GM23338 (cell line): ENCODE measurements at regions not wholly inside any gene's neighbourhood (a gene's known extent, or its start where the extent isn't known, plus 50 kb on each side); places are given as distances from the start of the nearest gene placed in this dataset.
"Not testable (repeated sequence)": the region's sequence is repeated elsewhere in the genome, so short reads cannot be mapped to it uniquely, and the experiment has no call there.

ENCODE experiments used
- CREB1 ChIP-seq: fragments of 250-450 bp; sonication (Bioruptor Pico); IDR thresholded peaks from 2 replicates; pipeline ENCODE4 v1.5.0; 2020; ENCODE audit warnings: low read depth, mild to moderate bottlenecking, moderate library complexity
- CTCF ChIP-seq, 2 experiments: fragments of 200-600 bp in 1 of 2; sonication (generic) in 1 of 2; conservative IDR thresholded peaks; 2 replicates each; pipeline versions ENCODE4 v1.5.1 to v1.6.1; 2016 to 2017; ENCODE audit warnings: antibody characterized with exemption in 2 of 2, low read depth in 2 of 2, mild to moderate bottlenecking in 2 of 2, moderate library complexity in 1 of 2
- EZH2 ChIP-seq: fragments of 200-600 bp; sonication (generic); IDR thresholded peaks from one replicate; pipeline ENCODE4 v1.8.0; 2017; ENCODE audit warnings: antibody characterized with exemption, mild to moderate bottlenecking, low read depth; ENCODE audit not compliant: unreplicated experiment
- EZH2phosphoT487 ChIP-seq: fragments of 200-600 bp; sonication (generic); IDR thresholded peaks from one replicate; pipeline ENCODE4 v1.8.1; 2018; ENCODE audit warnings: antibody characterized with exemption; ENCODE audit not compliant: unreplicated experiment
- POLR2AphosphoS5 ChIP-seq: IDR thresholded peaks from 2 replicates; pipeline ENCODE4 v1.6.1; 2016; ENCODE audit warnings: antibody characterized with exemption, low read depth
- REST ChIP-seq: IDR thresholded peaks from one replicate; pipeline ENCODE4 v1.6.1; 2018; ENCODE audit warnings: antibody characterized with exemption; ENCODE audit not compliant: unreplicated experiment

- not testable (repeated sequence) for TF ChIP-seq CTCF (conservative IDR thresholded peaks at IDR 0.05; ENCODE audit: low read depth in 2 of 2); REST; EZH2phosphoT487; CREB1 (CRISPR knock-in tag); POLR2AphosphoS5; EZH2
Observed at GRCh38 chr7:63587151-63587853, 411.3 kb upstream of the ZNF722 start.
